GM12864 (cell line): ENCODE measurements at regions not wholly inside any gene's neighbourhood (a gene's known extent, or its start where the extent isn't known, plus 50 kb on each side); places are given as distances from the start of the nearest gene placed in this dataset.
"Not testable (repeated sequence)": the region's sequence is repeated elsewhere in the genome, so short reads cannot be mapped to it uniquely, and the experiment has no call there.

Experiments
- DNase-seq: peaks from one replicate; pipeline ENCODE4 v3.0.0-alpha.2; 2011; ENCODE audit warnings: low read depth
- H3K4me3 ChIP-seq: 2 replicates; pipeline ENCODE4 v1.5.1; 2011; ENCODE audit warnings: mild to moderate bottlenecking, low read depth, low read length, control low read depth
- TF ChIP-seq, protein P1 (sequence below): IDR thresholded peaks from 2 replicates; pipeline ENCODE4 v1.5.1; 2011; ENCODE audit warnings: low read depth, mild to moderate bottlenecking, moderate library complexity, low read length, control low read depth, inconsistent platforms; ENCODE audit errors: missing control alignments

DNA sequence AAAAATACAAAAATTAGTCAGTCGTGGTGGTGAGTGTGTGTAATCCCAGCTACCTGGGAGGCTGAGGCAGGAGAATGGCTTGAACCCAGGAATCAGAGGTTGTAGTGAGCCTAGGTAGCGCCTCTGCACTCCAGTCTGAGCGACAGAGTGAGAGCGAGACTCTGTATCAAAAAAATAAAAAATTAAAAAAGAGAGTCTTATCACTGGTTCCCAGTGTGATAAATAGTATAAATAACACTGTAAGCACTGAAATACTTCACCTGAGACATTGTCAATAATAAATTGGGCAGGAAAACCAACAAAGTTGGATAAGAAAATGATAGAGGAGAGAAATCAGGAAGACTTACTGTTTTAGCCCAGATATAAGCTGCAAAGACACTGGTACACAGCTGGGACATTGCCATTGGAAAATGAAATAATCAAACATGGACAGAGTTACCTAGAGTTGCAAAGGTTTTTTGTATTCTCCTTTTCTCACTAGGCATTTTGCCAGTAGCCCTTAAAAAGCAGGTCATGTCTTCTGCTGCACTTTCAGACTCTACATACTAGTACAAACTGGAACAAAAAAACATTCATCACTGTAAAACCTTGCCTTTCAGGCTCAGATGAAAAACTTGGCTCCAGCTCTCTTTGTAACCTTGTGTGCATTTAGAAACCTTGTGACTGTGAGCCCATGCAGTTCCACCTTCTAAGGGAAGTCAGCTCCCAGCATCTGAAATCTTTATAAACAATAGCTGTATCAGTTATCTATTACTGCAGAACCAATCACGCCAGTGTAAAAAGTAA is 55.0 kb upstream of the PPP1R2C start:
- no peak overlapping the region for H3K4me3 ChIP-seq
- TF ChIP-seq, protein P1, sequence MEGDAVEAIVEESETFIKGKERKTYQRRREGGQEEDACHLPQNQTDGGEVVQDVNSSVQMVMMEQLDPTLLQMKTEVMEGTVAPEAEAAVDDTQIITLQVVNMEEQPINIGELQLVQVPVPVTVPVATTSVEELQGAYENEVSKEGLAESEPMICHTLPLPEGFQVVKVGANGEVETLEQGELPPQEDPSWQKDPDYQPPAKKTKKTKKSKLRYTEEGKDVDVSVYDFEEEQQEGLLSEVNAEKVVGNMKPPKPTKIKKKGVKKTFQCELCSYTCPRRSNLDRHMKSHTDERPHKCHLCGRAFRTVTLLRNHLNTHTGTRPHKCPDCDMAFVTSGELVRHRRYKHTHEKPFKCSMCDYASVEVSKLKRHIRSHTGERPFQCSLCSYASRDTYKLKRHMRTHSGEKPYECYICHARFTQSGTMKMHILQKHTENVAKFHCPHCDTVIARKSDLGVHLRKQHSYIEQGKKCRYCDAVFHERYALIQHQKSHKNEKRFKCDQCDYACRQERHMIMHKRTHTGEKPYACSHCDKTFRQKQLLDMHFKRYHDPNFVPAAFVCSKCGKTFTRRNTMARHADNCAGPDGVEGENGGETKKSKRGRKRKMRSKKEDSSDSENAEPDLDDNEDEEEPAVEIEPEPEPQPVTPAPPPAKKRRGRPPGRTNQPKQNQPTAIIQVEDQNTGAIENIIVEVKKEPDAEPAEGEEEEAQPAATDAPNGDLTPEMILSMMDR, result no peak
- DNase-seq, result no peak

GRCh38 chrX:42833550-42833940 is 55.6 kb upstream of the PPP1R2C start:
- not testable (repeated sequence) for H3K4me3 ChIP-seq, DNase-seq

DNA sequence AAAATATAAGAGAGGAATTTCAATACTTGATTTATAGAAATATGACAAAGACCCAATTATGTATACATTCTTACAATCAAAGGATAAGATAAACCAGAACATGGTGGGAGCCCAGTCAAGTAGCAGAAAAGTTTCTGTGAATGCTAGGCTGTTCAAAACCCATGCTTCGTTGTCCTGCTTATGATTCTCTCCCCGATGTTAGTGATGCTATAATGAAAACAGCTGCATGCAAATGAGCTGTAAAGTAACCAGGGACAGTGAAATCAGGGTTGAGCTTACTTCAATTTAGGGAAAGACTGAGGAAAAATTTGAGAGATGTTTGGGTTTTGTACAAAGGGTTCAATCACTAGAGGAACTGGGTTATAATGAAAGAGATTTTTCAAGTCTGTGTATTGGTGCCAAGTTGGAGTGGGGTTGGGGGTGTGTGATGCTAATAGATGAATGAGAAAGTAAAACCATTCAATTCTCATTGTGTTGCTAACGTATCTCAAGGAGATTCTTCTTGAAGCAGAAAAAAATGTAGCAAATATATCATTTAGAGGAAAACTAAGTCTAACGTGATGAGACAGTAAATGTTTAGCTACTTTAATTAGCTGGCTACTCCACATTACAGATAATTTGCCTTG is 59.3 kb upstream of the PPP1R2C start:
- TF ChIP-seq, protein P1, result no peak
- no peak for DNase-seq
- no peak overlapping the region for H3K4me3 ChIP-seq

DNA sequence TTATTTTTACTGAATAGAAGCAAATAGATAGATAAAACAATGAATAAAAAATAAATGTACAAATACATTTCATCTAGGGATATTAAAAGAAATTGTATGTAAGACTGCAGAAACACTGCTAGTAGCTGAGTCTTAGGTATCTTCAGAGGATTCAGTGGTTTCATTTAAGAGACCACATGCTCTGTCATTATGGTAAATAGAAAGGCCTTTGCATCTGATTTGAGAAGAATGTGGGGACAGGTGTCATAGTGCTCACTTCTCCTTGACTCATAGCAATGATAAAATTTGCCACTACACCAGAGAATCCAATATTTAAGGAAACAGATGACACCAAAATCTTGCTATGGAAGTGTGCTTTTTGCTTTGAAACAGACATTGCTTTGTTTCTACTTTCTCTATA is 59.8 kb upstream of the PPP1R2C start:
- H3K4me3 ChIP-seq, result no peak overlapping the region
- TF ChIP-seq, protein P1, result no peak
- peak; percentile 13 for DNase-seq

GRCh38 chrX:42839632-42840031 is 61.7 kb upstream of the PPP1R2C start:
- DNase-seq, result no peak
- TF ChIP-seq, protein P1, result no peak
- H3K4me3 ChIP-seq, result no peak overlapping the region

- no peak overlapping the region for H3K4me3 ChIP-seq
- DNase-seq, result no peak
- TF ChIP-seq, protein P1, result no peak
These were observed 68.8 kb upstream of the PPP1R2C start for GRCh38 chrX:42846741-42847140.

DNA sequence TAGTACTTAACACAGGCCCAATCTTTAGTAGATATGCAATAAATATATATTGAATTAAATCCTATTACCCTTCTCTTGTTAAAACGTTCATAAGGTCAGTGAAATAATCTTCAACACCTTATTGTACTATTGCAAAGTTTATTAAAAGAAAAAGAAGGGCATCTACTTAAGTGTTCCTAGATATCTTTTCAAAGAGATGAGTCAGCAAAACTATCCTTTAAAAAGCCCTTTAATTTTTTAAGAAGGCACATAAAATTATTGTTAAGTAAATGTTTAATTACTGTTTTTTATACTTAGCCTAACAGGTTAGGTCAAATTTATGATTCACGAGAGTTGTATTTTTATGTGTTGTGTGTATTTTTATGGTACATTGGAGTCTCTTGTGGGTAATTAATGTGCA is 77.3 kb upstream of the PPP1R2C start:
- H3K4me3 ChIP-seq, result no peak overlapping the region
- TF ChIP-seq, protein P1, result no peak
- no peak for DNase-seq
